Spleen (tissue), 7 donors: ENCODE measurements at regions not wholly inside any gene's neighbourhood (a gene's known extent, or its start where the extent isn't known, plus 50 kb on each side); places are given as distances from the start of the nearest gene placed in this dataset.

Experiments
- POLR2A ChIP-seq, 3 donors: fragments of 450-650 bp; IDR thresholded peaks; one replicate each; pipeline ENCODE4 v1.5.1; 2017; ENCODE audit warnings: antibody characterized with exemption in 3 of 3, mild to moderate bottlenecking in 1 of 3
- TF ChIP-seq, protein P1 (sequence below), 11 experiments: fragments of 200-600 bp in 7 of 11; fragments of 450-650 bp in 4 of 11; sonication (generic) in 4 of 11; IDR thresholded peaks in 8 of 11; conservative IDR thresholded peaks in 3 of 11; 1 replicate in 7 of 11; 2 replicates in 4 of 11; pipeline versions ENCODE4 v1.4.0 to v1.8.0; 2016 to 2021; ENCODE audit warnings: antibody characterized with exemption in 11 of 11, inconsistent platforms in 4 of 11, mild to moderate bottlenecking in 1 of 11
- donor health status: DM: no; HTN: no; CAD: no; lungs with moderate emphysema.
- donor health status: DM: no; HTN: no; CAD: no.
- donor health status: DM: no; HTN: no; CAD: no.

DNA sequence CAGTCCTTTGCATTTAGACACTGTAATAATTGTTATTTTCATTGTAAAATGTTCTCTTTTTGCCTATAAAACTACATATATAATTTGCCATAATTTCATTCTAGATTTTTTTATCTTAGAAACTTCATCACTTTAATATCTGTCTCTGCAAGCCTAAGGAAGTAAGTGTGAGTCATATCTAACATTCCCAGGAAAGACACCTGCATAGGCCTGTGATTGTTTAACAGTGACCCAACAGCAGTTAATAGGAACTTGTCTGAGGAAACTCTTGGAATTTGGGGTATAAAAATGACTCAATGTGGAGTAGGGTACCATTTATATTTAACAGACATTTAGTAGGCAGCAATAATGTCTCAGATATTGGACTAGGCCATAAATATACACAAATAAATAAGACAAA is 229.2 kb upstream of the FAM174A start:
- TF ChIP-seq, protein P1, sequence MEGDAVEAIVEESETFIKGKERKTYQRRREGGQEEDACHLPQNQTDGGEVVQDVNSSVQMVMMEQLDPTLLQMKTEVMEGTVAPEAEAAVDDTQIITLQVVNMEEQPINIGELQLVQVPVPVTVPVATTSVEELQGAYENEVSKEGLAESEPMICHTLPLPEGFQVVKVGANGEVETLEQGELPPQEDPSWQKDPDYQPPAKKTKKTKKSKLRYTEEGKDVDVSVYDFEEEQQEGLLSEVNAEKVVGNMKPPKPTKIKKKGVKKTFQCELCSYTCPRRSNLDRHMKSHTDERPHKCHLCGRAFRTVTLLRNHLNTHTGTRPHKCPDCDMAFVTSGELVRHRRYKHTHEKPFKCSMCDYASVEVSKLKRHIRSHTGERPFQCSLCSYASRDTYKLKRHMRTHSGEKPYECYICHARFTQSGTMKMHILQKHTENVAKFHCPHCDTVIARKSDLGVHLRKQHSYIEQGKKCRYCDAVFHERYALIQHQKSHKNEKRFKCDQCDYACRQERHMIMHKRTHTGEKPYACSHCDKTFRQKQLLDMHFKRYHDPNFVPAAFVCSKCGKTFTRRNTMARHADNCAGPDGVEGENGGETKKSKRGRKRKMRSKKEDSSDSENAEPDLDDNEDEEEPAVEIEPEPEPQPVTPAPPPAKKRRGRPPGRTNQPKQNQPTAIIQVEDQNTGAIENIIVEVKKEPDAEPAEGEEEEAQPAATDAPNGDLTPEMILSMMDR (IDR thresholded peaks at IDR 0.05 in 8 of 11, conservative IDR thresholded peaks at IDR 0.05 in 3 of 11) = no peak
- TF ChIP-seq POLR2A (IDR thresholded peaks at IDR 0.05) = no peak
